Thyroid gland (tissue), 4 donors: ENCODE measurements at regions not wholly inside any gene's neighbourhood (a gene's known extent, or its start where the extent isn't known, plus 50 kb on each side); places are given as distances from the start of the nearest gene placed in this dataset.

ENCODE experiments used
- DNase-seq, 2 donors: peaks; one replicate each; pipeline ENCODE4 v3.0.0-alpha.2; 2019
- H3K27ac ChIP-seq, 3 donors: fragments of 200-600 bp; sonication (generic); 1 replicate in 2 of 3; 2 replicates in 1 of 3; pipeline ENCODE4 v1.5.1; 2016 to 2019; ENCODE audit warnings: mild to moderate bottlenecking in 1 of 3, moderate library complexity in 1 of 3
- H3K27me3 ChIP-seq: fragments of 200-600 bp; sonication (generic); one replicate; pipeline ENCODE4 v1.5.1; 2019
- H3K36me3 ChIP-seq, 2 donors: fragments of 200-600 bp; sonication (generic); one replicate each; pipeline ENCODE4 v1.5.1; 2016 to 2019
- H3K4me1 ChIP-seq, 2 donors: fragments of 200-600 bp; sonication (generic); one replicate each; pipeline ENCODE4 v1.5.1; 2017 to 2019
- H3K4me3 ChIP-seq, 3 donors: fragments of 200-600 bp; sonication (generic); replicated peaks in 1 of 3; 1 replicate in 2 of 3; 2 replicates in 1 of 3; pipeline ENCODE4 v1.5.1; 2016; ENCODE audit warnings: mild to moderate bottlenecking in 1 of 3
- H3K9me3 ChIP-seq: fragments of 200-600 bp; sonication (generic); one replicate; pipeline ENCODE4 v1.5.1; 2017
- CTCF ChIP-seq, 6 experiments: fragments of 200-600 bp in 3 of 6; fragments of 450-650 bp in 3 of 6; sonication (generic) in 3 of 6; IDR thresholded peaks; one replicate each; pipeline ENCODE4 v1.5.1; 2016 to 2019; ENCODE audit warnings: antibody characterized with exemption in 6 of 6, mild to moderate bottlenecking in 2 of 6, inconsistent platforms in 1 of 6, moderate library complexity in 1 of 6
- POLR2A ChIP-seq, 2 donors: fragments of 450-650 bp; IDR thresholded peaks; one replicate each; pipeline ENCODE4 v1.6.1; 2017; ENCODE audit warnings: antibody characterized with exemption in 2 of 2, mild to moderate bottlenecking in 2 of 2, moderate library complexity in 1 of 2
- WGBS, 2 donors: methylation state at CpG; one replicate each; pipeline ENCODE4 v1.1.5; 2017; 5-methylcytosine and 5-hydroxymethylcytosine counted together
- intact Hi-C: fragments of 100-400 bp; cut with DNase I; formaldehyde crosslinking; loops from one replicate; pipeline ENCODE4 v1.15.1; 2023

GRCh38 chrX:151476604-151477303 is 79.7 kb downstream of the VMA21 start:
- H3K9me3 ChIP-seq: no peaks in the 10 kb centered on the region
- 52 to 76% methylated on average over 1 of the region's 1 CpG for WGBS, 2 donors
- TF ChIP-seq POLR2A (IDR thresholded peaks at IDR 0.05) (no peak), CTCF (IDR thresholded peaks at IDR 0.05) (no peak)
- H3K27ac ChIP-seq: no peak overlapping the region
- no peaks in the 10 kb centered on the region for H3K36me3 ChIP-seq
- no peaks in the 10 kb centered on the region for H3K4me1 ChIP-seq
- DNase-seq: no peak
- no peak overlapping the region for H3K4me3 ChIP-seq
- no peaks in the 10 kb centered on the region for H3K27me3 ChIP-seq
- intact Hi-C loops: no loop called here

- Histone ChIP-seq H3K27ac (no peak overlapping the region), H3K9me3 (no peaks in the 10 kb centered on the region), H3K4me1 (no peaks in the 10 kb centered on the region), H3K27me3 (no peaks in the 10 kb centered on the region), H3K36me3 (no peaks in the 10 kb centered on the region), H3K4me3 (no peak overlapping the region)
- DNase-seq: no peak
- intact Hi-C loops: no loop called here
- TF ChIP-seq POLR2A (IDR thresholded peaks at IDR 0.05) (no peak), CTCF (IDR thresholded peaks at IDR 0.05) (no peak)
- WGBS, 2 donors: 85 to 94% methylated on average over 4 of the region's 4 CpGs
These were observed 81.1 kb downstream of the VMA21 start for GRCh38 chrX:151478058-151478457.

GRCh38 chrX:151488677-151489076 is 74.8 kb upstream of the PASD1 start:
- Histone ChIP-seq H3K4me1 (no peaks in the 10 kb centered on the region), H3K4me3 (no peak overlapping the region), H3K9me3 (no peaks in the 10 kb centered on the region), H3K27ac (no peak overlapping the region), H3K27me3 (no peaks in the 10 kb centered on the region), H3K36me3 (no peaks in the 10 kb centered on the region)
- 44 to 49% methylated on average over 2 of the region's 2 CpGs for WGBS, 2 donors
- intact Hi-C loops: no loop called here
- TF ChIP-seq POLR2A (IDR thresholded peaks at IDR 0.05) (no peak), CTCF (IDR thresholded peaks at IDR 0.05) (no peak)
- no peak for DNase-seq

- Histone ChIP-seq H3K27ac (no peak overlapping the region), H3K4me3 (no peak overlapping the region), H3K36me3 (no peaks in the 10 kb centered on the region), H3K27me3 (no peaks in the 10 kb centered on the region), H3K9me3 (no peaks in the 10 kb centered on the region), H3K4me1 (no peaks in the 10 kb centered on the region)
- TF ChIP-seq CTCF (IDR thresholded peaks at IDR 0.05) (peak in 1 of 6 experiments; percentile 6), POLR2A (IDR thresholded peaks at IDR 0.05) (no peak)
- 57 to 69% methylated on average over 2 of the region's 2 CpGs for WGBS, 2 donors
- intact Hi-C loops: no loop called here
- DNase-seq: no peak
These were observed 57.7 kb upstream of the PASD1 start for GRCh38 chrX:151505796-151506195.

- no peak for DNase-seq
- TF ChIP-seq POLR2A (IDR thresholded peaks at IDR 0.05) (no peak), CTCF (IDR thresholded peaks at IDR 0.05) (no peak)
- Histone ChIP-seq H3K27me3 (no peaks in the 10 kb centered on the region), H3K36me3 (no peaks in the 10 kb centered on the region), H3K27ac (no peak overlapping the region), H3K4me1 (no peaks in the 10 kb centered on the region), H3K9me3 (no peaks in the 10 kb centered on the region), H3K4me3 (no peak overlapping the region)
- intact Hi-C loops: no loop called here
- 41 to 55% methylated on average over 4 of the region's 4 CpGs for WGBS, 2 donors
These were observed 53.3 kb upstream of the PASD1 start for GRCh38 chrX:151510203-151510602.
